GM19324 (cell line): ENCODE measurements at regions not wholly inside any gene's neighbourhood (a gene's known extent, or its start where the extent isn't known, plus 50 kb on each side); places are given as distances from the start of the nearest gene placed in this dataset.
"Not testable (repeated sequence)": the region's sequence is repeated elsewhere in the genome, so short reads cannot be mapped to it uniquely, and the experiment has no call there.

Source experiments
- ATAC-seq: cut with Tn5 transposase; IDR thresholded peaks from one replicate; pipeline ENCODE4 v1.9.1; 2021; ENCODE audit warnings: mild to moderate bottlenecking, moderate library complexity; ENCODE audit not compliant: unreplicated experiment, low FRiP score

GRCh38 chr10:121252756-121253155 is 345.5 kb downstream of the FGFR2 start:
- no peak for ATAC-seq

GRCh38 chr10:121260377-121260776 is 337.9 kb downstream of the FGFR2 start:
- ATAC-seq: no peak

- no peak for ATAC-seq
These were observed 336.6 kb downstream of the FGFR2 start for GRCh38 chr10:121261665-121262064.

- ATAC-seq: no peak
These were observed 335.3 kb downstream of the FGFR2 start for GRCh38 chr10:121262774-121263430.

- ATAC-seq: no peak
These were observed 334.8 kb downstream of the FGFR2 start for GRCh38 chr10:121263431-121263783.

- no peak for ATAC-seq
These were observed 332.7 kb downstream of the FGFR2 start for GRCh38 chr10:121265360-121266123.

GRCh38 chr10:121266370-121266769 is 331.9 kb downstream of the FGFR2 start:
- ATAC-seq: no peak

- ATAC-seq: no peak
These were observed 330.8 kb downstream of the FGFR2 start for GRCh38 chr10:121267236-121268003.

- ATAC-seq: no peak
These were observed 329.9 kb downstream of the FGFR2 start for GRCh38 chr10:121268363-121268762.

GRCh38 chr10:121268863-121269432 is 329.3 kb downstream of the FGFR2 start:
- ATAC-seq: no peak

- ATAC-seq: no peak
These were observed 327.3 kb downstream of the FGFR2 start for GRCh38 chr10:121270906-121271305.

GRCh38 chr10:121276046-121276445 is 322.2 kb downstream of the FGFR2 start:
- ATAC-seq: no peak

- no peak for ATAC-seq
These were observed 321.4 kb downstream of the FGFR2 start for GRCh38 chr10:121276822-121277221.

- not testable (repeated sequence) for ATAC-seq
These were observed 319.9 kb downstream of the FGFR2 start for GRCh38 chr10:121278386-121278785.

GRCh38 chr10:121281576-121281975 is 316.7 kb downstream of the FGFR2 start:
- ATAC-seq: no peak

- ATAC-seq: no peak
These were observed 316.0 kb downstream of the FGFR2 start for GRCh38 chr10:121282264-121282663.

GRCh38 chr10:121282797-121283515 is 315.3 kb downstream of the FGFR2 start:
- ATAC-seq: no peak

GRCh38 chr10:121284936-121285335 is 313.3 kb downstream of the FGFR2 start:
- ATAC-seq: no peak

GRCh38 chr10:121285406-121286196 is 312.6 kb downstream of the FGFR2 start:
- no peak for ATAC-seq

GRCh38 chr10:121288011-121288410 is 310.2 kb downstream of the FGFR2 start:
- no peak for ATAC-seq
